ENCODE measurements at regions not wholly inside any gene's neighbourhood (a gene's known extent, or its start where the extent isn't known, plus 50 kb on each side); places are given as distances from the start of the nearest gene placed in this dataset.
"Not testable (repeated sequence)": the region's sequence is repeated elsewhere in the genome, so short reads cannot be mapped to it uniquely, and the experiment has no call there.

- 66 to 76% methylated on average over 1 of the region's 1 CpG for WGBS, 2 experiments
Observed at GRCh38 chr3:27813255-27813654, 91.1 kb upstream of the EOMES start.

GRCh38 chr3:27821609-27822008 lies 99.5 kb upstream of the EOMES start:
- WGBS, 2 experiments, result 76% methylated on average over 17 to 20 of the region's 23 CpGs
- H3K9me3 ChIP-seq (ENCODE audit: control insufficient read depth, low read length); H3K4me1 ChIP-seq (ENCODE audit: control insufficient read depth, insufficient read depth, low read length); H3K27me3 ChIP-seq (ENCODE audit: control insufficient read depth, insufficient read depth, low read length, poor library complexity, severe bottlenecking); H3K36me3 ChIP-seq (ENCODE audit: control insufficient read depth, insufficient read depth, low read length); H3K27ac ChIP-seq (ENCODE audit: insufficient read depth, low read depth, low read length, poor library complexity, severe bottlenecking): not testable (repeated sequence)
- peak overlapping the region; percentile 27 for H3K4me3 ChIP-seq (ENCODE audit: insufficient read depth, low read depth, low read length)

More at GRCh38 chr3:27813255-27813654, 91.1 kb upstream of the EOMES start:
- H3K27ac ChIP-seq (ENCODE audit: insufficient read depth, low read depth, low read length, poor library complexity, severe bottlenecking), result no peak overlapping the region
- no peaks in the 10 kb centered on the region for H3K9me3 ChIP-seq (ENCODE audit: control insufficient read depth, low read length)
- H3K4me3 ChIP-seq (ENCODE audit: insufficient read depth, low read depth, low read length), result no peak overlapping the region
- H3K36me3 ChIP-seq (ENCODE audit: control insufficient read depth, insufficient read depth, low read length), result no peaks in the 10 kb centered on the region
- H3K27me3 ChIP-seq (ENCODE audit: control insufficient read depth, insufficient read depth, low read length, poor library complexity, severe bottlenecking), result no peaks in the 10 kb centered on the region
- H3K4me1 ChIP-seq (ENCODE audit: control insufficient read depth, insufficient read depth, low read length), result peaks cover 3% of the 10 kb centered on the region

GRCh38 chr3:27824312-27825200 lies 102.4 kb upstream of the EOMES start:
- 62 to 67% methylated on average over 4 to 5 of the region's 6 CpGs for WGBS, 2 experiments
- H3K4me3 ChIP-seq (ENCODE audit: insufficient read depth, low read depth, low read length), result no peak overlapping the region
- H3K4me1 ChIP-seq (ENCODE audit: control insufficient read depth, insufficient read depth, low read length), result no peaks in the 10 kb centered on the region
- no peaks in the 10 kb centered on the region for H3K27me3 ChIP-seq (ENCODE audit: control insufficient read depth, insufficient read depth, low read length, poor library complexity, severe bottlenecking)
- H3K9me3 ChIP-seq (ENCODE audit: control insufficient read depth, low read length), result no peaks in the 10 kb centered on the region
- no peaks in the 10 kb centered on the region for H3K36me3 ChIP-seq (ENCODE audit: control insufficient read depth, insufficient read depth, low read length)
- no peak overlapping the region for H3K27ac ChIP-seq (ENCODE audit: insufficient read depth, low read depth, low read length, poor library complexity, severe bottlenecking)

- H3K9me3 ChIP-seq (ENCODE audit: control insufficient read depth, low read length), result no peaks in the 10 kb centered on the region
- no peaks in the 10 kb centered on the region for H3K4me1 ChIP-seq (ENCODE audit: control insufficient read depth, insufficient read depth, low read length)
- no peaks in the 10 kb centered on the region for H3K27me3 ChIP-seq (ENCODE audit: control insufficient read depth, insufficient read depth, low read length, poor library complexity, severe bottlenecking)
- H3K4me3 ChIP-seq (ENCODE audit: insufficient read depth, low read depth, low read length), result no peak overlapping the region
- H3K36me3 ChIP-seq (ENCODE audit: control insufficient read depth, insufficient read depth, low read length), result no peaks in the 10 kb centered on the region
- no peak overlapping the region for H3K27ac ChIP-seq (ENCODE audit: insufficient read depth, low read depth, low read length, poor library complexity, severe bottlenecking)
Observed at GRCh38 chr3:27826448-27826847, 104.3 kb upstream of the EOMES start.

- no peaks in the 10 kb centered on the region for H3K9me3 ChIP-seq (ENCODE audit: control insufficient read depth, low read length)
- WGBS, 2 experiments, result 78 to 82% methylated on average over 3 of the region's 3 CpGs
- H3K27ac ChIP-seq (ENCODE audit: insufficient read depth, low read depth, low read length, poor library complexity, severe bottlenecking), result no peak overlapping the region
- no peak overlapping the region for H3K4me3 ChIP-seq (ENCODE audit: insufficient read depth, low read depth, low read length)
- H3K27me3 ChIP-seq (ENCODE audit: control insufficient read depth, insufficient read depth, low read length, poor library complexity, severe bottlenecking), result no peaks in the 10 kb centered on the region
- H3K4me1 ChIP-seq (ENCODE audit: control insufficient read depth, insufficient read depth, low read length), result no peaks in the 10 kb centered on the region
- H3K36me3 ChIP-seq (ENCODE audit: control insufficient read depth, insufficient read depth, low read length), result no peaks in the 10 kb centered on the region
Observed at GRCh38 chr3:27827041-27827440, 104.9 kb upstream of the EOMES start.

- H3K27ac ChIP-seq (ENCODE audit: insufficient read depth, low read depth, low read length, poor library complexity, severe bottlenecking), result no peak overlapping the region
- no peaks in the 10 kb centered on the region for H3K36me3 ChIP-seq (ENCODE audit: control insufficient read depth, insufficient read depth, low read length)
- no peaks in the 10 kb centered on the region for H3K27me3 ChIP-seq (ENCODE audit: control insufficient read depth, insufficient read depth, low read length, poor library complexity, severe bottlenecking)
- 94 to 100% methylated on average over 1 to 2 of the region's 2 CpGs for WGBS, 2 experiments
- H3K4me1 ChIP-seq (ENCODE audit: control insufficient read depth, insufficient read depth, low read length), result no peaks in the 10 kb centered on the region
- H3K9me3 ChIP-seq (ENCODE audit: control insufficient read depth, low read length), result no peaks in the 10 kb centered on the region
- no peak overlapping the region for H3K4me3 ChIP-seq (ENCODE audit: insufficient read depth, low read depth, low read length)
Observed at GRCh38 chr3:27840807-27841594, 118.9 kb upstream of the EOMES start.

GRCh38 chr3:27844052-27844675 lies 122.0 kb upstream of the EOMES start:
- no peak overlapping the region for H3K27ac ChIP-seq (ENCODE audit: insufficient read depth, low read depth, low read length, poor library complexity, severe bottlenecking)
- WGBS, 2 experiments, result 92 to 100% methylated on average over 1 of the region's 1 CpG
- H3K27me3 ChIP-seq (ENCODE audit: control insufficient read depth, insufficient read depth, low read length, poor library complexity, severe bottlenecking), result no peaks in the 10 kb centered on the region
- no peaks in the 10 kb centered on the region for H3K36me3 ChIP-seq (ENCODE audit: control insufficient read depth, insufficient read depth, low read length)
- no peaks in the 10 kb centered on the region for H3K9me3 ChIP-seq (ENCODE audit: control insufficient read depth, low read length)
- H3K4me1 ChIP-seq (ENCODE audit: control insufficient read depth, insufficient read depth, low read length), result no peaks in the 10 kb centered on the region
- no peak overlapping the region for H3K4me3 ChIP-seq (ENCODE audit: insufficient read depth, low read depth, low read length)

GRCh38 chr3:27847697-27848096 lies 125.6 kb upstream of the EOMES start:
- Histone ChIP-seq H3K4me1 (ENCODE audit: control insufficient read depth, insufficient read depth, low read length) (no peaks in the 10 kb centered on the region), H3K36me3 (ENCODE audit: control insufficient read depth, insufficient read depth, low read length) (no peaks in the 10 kb centered on the region), H3K27ac (ENCODE audit: insufficient read depth, low read depth, low read length, poor library complexity, severe bottlenecking) (no peak overlapping the region), H3K9me3 (ENCODE audit: control insufficient read depth, low read length) (peaks cover 4% of the 10 kb centered on the region), H3K4me3 (ENCODE audit: insufficient read depth, low read depth, low read length) (no peak overlapping the region), H3K27me3 (ENCODE audit: control insufficient read depth, insufficient read depth, low read length, poor library complexity, severe bottlenecking) (no peaks in the 10 kb centered on the region)
- WGBS, 2 experiments, result 64 to 76% methylated on average over 6 of the region's 6 CpGs

- Histone ChIP-seq H3K27me3 (ENCODE audit: control insufficient read depth, insufficient read depth, low read length, poor library complexity, severe bottlenecking) (no peaks in the 10 kb centered on the region), H3K4me3 (ENCODE audit: insufficient read depth, low read depth, low read length) (no peak overlapping the region), H3K4me1 (ENCODE audit: control insufficient read depth, insufficient read depth, low read length) (no peaks in the 10 kb centered on the region), H3K27ac (ENCODE audit: insufficient read depth, low read depth, low read length, poor library complexity, severe bottlenecking) (no peak overlapping the region), H3K36me3 (ENCODE audit: control insufficient read depth, insufficient read depth, low read length) (no peaks in the 10 kb centered on the region), H3K9me3 (ENCODE audit: control insufficient read depth, low read length) (peaks cover 4% of the 10 kb centered on the region)
- WGBS, 2 experiments, result 88 to 100% methylated on average over 1 of the region's 1 CpG
Observed at GRCh38 chr3:27848826-27849225, 126.7 kb upstream of the EOMES start.

GRCh38 chr3:27859821-27860220 lies 137.7 kb upstream of the EOMES start:
- H3K27me3 ChIP-seq (ENCODE audit: control insufficient read depth, insufficient read depth, low read length, poor library complexity, severe bottlenecking), result no peaks in the 10 kb centered on the region
- no peaks in the 10 kb centered on the region for H3K4me1 ChIP-seq (ENCODE audit: control insufficient read depth, insufficient read depth, low read length)
- WGBS, 2 experiments, result 88 to 100% methylated on average over 1 of the region's 1 CpG
- H3K9me3 ChIP-seq (ENCODE audit: control insufficient read depth, low read length), result no peaks in the 10 kb centered on the region
- no peak overlapping the region for H3K27ac ChIP-seq (ENCODE audit: insufficient read depth, low read depth, low read length, poor library complexity, severe bottlenecking)
- no peak overlapping the region for H3K4me3 ChIP-seq (ENCODE audit: insufficient read depth, low read depth, low read length)
- no peaks in the 10 kb centered on the region for H3K36me3 ChIP-seq (ENCODE audit: control insufficient read depth, insufficient read depth, low read length)

Measured in ectodermal cell (in vitro differentiated cells).